Natural killer cell (primary cell): ENCODE measurements at regions not wholly inside any gene's neighbourhood (a gene's known extent, or its start where the extent isn't known, plus 50 kb on each side); places are given as distances from the start of the nearest gene placed in this dataset.

Experiments used
- ATAC-seq, 3 donors: fragments of 150-1000 bp in 2 of 3; fragments of 200-7000 bp in 1 of 3; cut with Tn5 transposase; 1 replicate in 1 of 3; 2 replicates in 2 of 3; pipeline ENCODE4 v1.10.0; 2021; ENCODE audit warnings: mild to moderate bottlenecking in 2 of 3, moderate library complexity in 2 of 3
- DNase-seq, 2 donors: peaks; one replicate each; pipeline versions ENCODE4 v3.0.0 to v3.0.0-alpha.2; 2013 to 2021; ENCODE audit warnings: mixed read lengths in 1 of 2
- H3K27ac ChIP-seq: one replicate; pipeline ENCODE4 v1.5.1; 2013; ENCODE audit warnings: mild to moderate bottlenecking, low read length
- H3K27me3 ChIP-seq: one replicate; pipeline ENCODE4 v1.6.1; 2013; ENCODE audit warnings: low read length; ENCODE audit not compliant: control insufficient read depth, insufficient read depth
- H3K36me3 ChIP-seq: one replicate; pipeline ENCODE4 v1.6.1; 2013; ENCODE audit warnings: low read length; ENCODE audit not compliant: control insufficient read depth, insufficient read depth
- H3K4me1 ChIP-seq: one replicate; pipeline ENCODE4 v1.6.1; 2013; ENCODE audit warnings: low read length; ENCODE audit not compliant: control insufficient read depth, insufficient read depth
- H3K4me3 ChIP-seq: one replicate; pipeline ENCODE4 v1.5.1; 2013; ENCODE audit warnings: low read length
- H3K9me3 ChIP-seq: one replicate; pipeline ENCODE4 v1.6.1; 2013; ENCODE audit warnings: low read length; ENCODE audit not compliant: control insufficient read depth, insufficient read depth
- H3K27ac Mint-ChIP-seq, 2 donors: one replicate each; pipeline ENCODE4 v1.8.0; 2022; ENCODE audit warnings: mild to moderate bottlenecking in 2 of 2, mixed read lengths in 2 of 2, moderate library complexity in 1 of 2
- H3K27me3 Mint-ChIP-seq, 2 donors: one replicate each; pipeline ENCODE4 v1.8.0; 2022; ENCODE audit warnings: low read depth in 2 of 2, mixed read lengths in 2 of 2
- H3K36me3 Mint-ChIP-seq: one replicate; pipeline ENCODE4 v1.8.0; 2022; ENCODE audit warnings: mixed read lengths
- H3K4me1 Mint-ChIP-seq, 2 donors: one replicate each; pipeline ENCODE4 v1.8.0; 2022; ENCODE audit warnings: mixed read lengths in 2 of 2
- H3K4me3 Mint-ChIP-seq: one replicate; pipeline ENCODE4 v1.8.0; 2022; ENCODE audit warnings: mild to moderate bottlenecking, moderate library complexity, mixed read lengths
- H3K9me3 Mint-ChIP-seq, 2 donors: one replicate each; pipeline ENCODE4 v1.8.0; 2022; ENCODE audit warnings: mixed read lengths in 2 of 2
- CTCF ChIP-seq: fragments of 200-600 bp; IDR thresholded peaks from one replicate; pipeline ENCODE4 v1.8.0; 2022; ENCODE audit warnings: antibody characterized with exemption
- WGBS: methylation state at CpG from one replicate; pipeline ENCODE4 v1.1.7; 2013; ENCODE audit warnings: missing lambda C conversion rate; ENCODE audit not compliant: insufficient coverage; 5-methylcytosine and 5-hydroxymethylcytosine counted together
- intact Hi-C: fragments of 100-400 bp; cut with micrococcal nuclease; formaldehyde crosslinking; loops from one replicate; pipeline ENCODE4 v1.14.2; 2022

- intact Hi-C loops = loop anchor here (5.0 kb wide), 1 partner anchor 254 kb away; no protein-coding TSS in a partner anchor
- peaks cover 3 to 13% of the 10 kb centered on the region in 2 donors for H3K27me3 Mint-ChIP-seq
Measured at GRCh38 chr13:39941236-39941635, 285.8 kb downstream of the COG6 start.

GRCh38 chr13:39941911-39942551 lies 286.6 kb downstream of the COG6 start:
- DNase-seq (no peak), ATAC-seq (peak in 1 of 3 donors; percentile 13)
- no peaks in the 10 kb centered on the region for H3K9me3 Mint-ChIP-seq
- H3K27me3 Mint-ChIP-seq = peaks cover 3 to 15% of the 10 kb centered on the region in 2 donors
- Histone ChIP-seq H3K4me1 (no peaks in the 10 kb centered on the region), H3K27me3 (no peaks in the 10 kb centered on the region), H3K9me3 (no peaks in the 10 kb centered on the region), H3K36me3 (no peaks in the 10 kb centered on the region), H3K4me3 (no peak overlapping the region), H3K27ac (no peak overlapping the region)
- intact Hi-C loops = loop anchor here (2.0 to 5.0 kb wide), 3 partner anchors 255 to 835 kb away; no protein-coding TSS in a partner anchor
- WGBS = 82% methylated on average over 6 of the region's 8 CpGs
- no peaks in the 10 kb centered on the region for H3K36me3 Mint-ChIP-seq
- H3K4me3 Mint-ChIP-seq = no peak overlapping the region
- TF ChIP-seq CTCF = no peak
- H3K4me1 Mint-ChIP-seq = peaks cover 0 to 6% of the 10 kb centered on the region in 2 donors
- no peak overlapping the region for H3K27ac Mint-ChIP-seq

More at GRCh38 chr13:39941236-39941635, 285.8 kb downstream of the COG6 start:
- Histone ChIP-seq H3K36me3 (no peaks in the 10 kb centered on the region), H3K9me3 (no peaks in the 10 kb centered on the region), H3K27ac (no peak overlapping the region), H3K4me1 (no peaks in the 10 kb centered on the region), H3K4me3 (no peak overlapping the region), H3K27me3 (no peaks in the 10 kb centered on the region)
- TF ChIP-seq CTCF = no peak
- H3K36me3 Mint-ChIP-seq = no peaks in the 10 kb centered on the region
- no peak overlapping the region for H3K4me3 Mint-ChIP-seq
- ATAC-seq (no peak), DNase-seq (no peak)
- no peaks in the 10 kb centered on the region for H3K9me3 Mint-ChIP-seq
- WGBS = 93% methylated on average over 5 of the region's 5 CpGs
- peaks cover 0 to 6% of the 10 kb centered on the region in 2 donors for H3K4me1 Mint-ChIP-seq
- no peak overlapping the region for H3K27ac Mint-ChIP-seq

DNA sequence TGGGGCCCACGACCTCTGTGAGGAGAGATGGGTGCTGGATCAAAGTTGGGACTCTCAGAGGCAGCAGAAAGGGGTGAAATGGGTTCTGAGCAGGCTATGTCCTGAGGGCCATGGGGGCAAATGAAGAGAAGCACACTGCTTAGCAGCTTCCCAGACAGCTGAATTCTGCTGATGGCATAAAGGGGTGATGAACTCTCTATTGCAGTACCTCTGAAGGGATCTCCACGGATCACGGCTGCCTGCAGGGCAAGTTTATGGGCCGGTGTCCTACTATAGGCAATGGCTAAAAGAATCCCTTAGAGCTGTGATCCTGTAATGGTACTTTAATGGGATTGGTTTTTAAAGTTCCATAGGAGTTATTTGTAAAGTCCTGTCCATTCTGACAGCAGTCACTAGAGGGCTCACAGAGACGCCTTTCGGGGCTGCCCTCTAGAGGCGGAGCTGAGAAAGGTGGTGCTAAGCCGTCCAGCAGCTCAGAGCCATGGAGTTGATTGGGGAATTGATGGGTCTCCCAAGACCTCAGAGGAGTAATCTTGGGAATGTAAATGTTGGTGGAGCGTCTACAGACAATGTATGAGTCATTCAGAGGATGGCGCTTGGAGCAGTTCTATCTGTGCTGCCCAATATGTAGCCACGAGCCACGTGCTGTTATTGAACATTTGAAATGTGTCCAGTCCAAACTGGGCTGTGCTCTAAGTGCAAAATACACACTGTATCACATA lies 287.3 kb downstream of the COG6 start:
- Histone ChIP-seq H3K4me1 (no peaks in the 10 kb centered on the region), H3K27ac (no peak overlapping the region), H3K36me3 (no peaks in the 10 kb centered on the region), H3K4me3 (no peak overlapping the region), H3K27me3 (no peaks in the 10 kb centered on the region), H3K9me3 (no peaks in the 10 kb centered on the region)
- intact Hi-C loops = loop anchor here (2.0 to 5.0 kb wide), 3 partner anchors 255 to 834 kb away; no protein-coding TSS in a partner anchor
- DNase-seq = peak; percentile 41 to 83
- peak; percentile 98 for TF ChIP-seq CTCF
- ATAC-seq = peak; percentile 89 to 100 (median 99)
- no peaks in the 10 kb centered on the region for H3K9me3 Mint-ChIP-seq
- peaks cover 9 to 19% of the 10 kb centered on the region in 2 donors for H3K27me3 Mint-ChIP-seq
- H3K4me1 Mint-ChIP-seq = peaks cover 0 to 6% of the 10 kb centered on the region in 2 donors
- 49% methylated on average over 12 of the region's 12 CpGs for WGBS
- no peak overlapping the region for H3K27ac Mint-ChIP-seq
- no peak overlapping the region for H3K4me3 Mint-ChIP-seq
- no peaks in the 10 kb centered on the region for H3K36me3 Mint-ChIP-seq
